T-cell (primary cell): ENCODE measurements at regions not wholly inside any gene's neighbourhood (a gene's known extent, or its start where the extent isn't known, plus 50 kb on each side); places are given as distances from the start of the nearest gene placed in this dataset.

Source experiments
- ATAC-seq, 4 experiments: fragments of 200-7000 bp in 3 of 4; fragments of 150-1000 bp in 1 of 4; cut with Tn5 transposase; replicated peaks in 1 of 4; 1 replicate in 3 of 4; 2 replicates in 1 of 4; pipeline ENCODE4 v1.10.0; 2021; ENCODE audit warnings: moderate library complexity in 3 of 4, mild to moderate bottlenecking in 2 of 4, moderate number of reproducible peaks in 1 of 4
- CTCF ChIA-PET, 2 donors: fragments of 300-600 bp; sonication (Branson Sonifier 250); formaldehyde crosslinking; loops; one replicate each; lab custom pipeline; 2022; ENCODE audit warnings: antibody characterized with exemption in 2 of 2; lab: Charles Lee
- POLR2A ChIA-PET, 2 donors: fragments of 300-600 bp; sonication (Branson Sonifier 250); formaldehyde crosslinking; loops; one replicate each; lab custom pipeline; 2022; ENCODE audit warnings: antibody characterized with exemption in 2 of 2; lab: Charles Lee
- DNase-seq, 35 experiments: peaks; one replicate each; pipeline versions ENCODE4 v3.0.0 to v3.0.0-alpha.2; 2013 to 2023
- H3K27ac ChIP-seq: one replicate; pipeline ENCODE4 v1.5.1; 2013; ENCODE audit warnings: low read length
- H3K27me3 ChIP-seq, 2 experiments: replicated peaks in 1 of 2; 1 replicate in 1 of 2; 2 replicates in 1 of 2; pipeline versions ENCODE4 v1.6.1 to v1.7.0; 2013; ENCODE audit warnings: low read length in 1 of 2, mixed read lengths in 1 of 2; ENCODE audit not compliant: control insufficient read depth in 2 of 2, insufficient read depth in 2 of 2; ENCODE audit errors: extremely low read depth in 1 of 2
- H3K36me3 ChIP-seq, 2 donors: 1 replicate in 1 of 2; 2 replicates in 1 of 2; pipeline versions ENCODE4 v1.6.1 to v1.7.0; 2013; ENCODE audit warnings: low read length in 1 of 2; ENCODE audit not compliant: control insufficient read depth in 2 of 2, insufficient read depth in 1 of 2; ENCODE audit errors: extremely low read depth in 1 of 2
- H3K4me1 ChIP-seq, 2 experiments: 1 replicate in 1 of 2; 2 replicates in 1 of 2; pipeline versions ENCODE4 v1.6.1 to v1.7.0; 2013; ENCODE audit warnings: low read length in 2 of 2, mixed read lengths in 1 of 2; ENCODE audit not compliant: insufficient read depth in 2 of 2, control insufficient read depth in 1 of 2; ENCODE audit errors: extremely low read depth in 1 of 2
- H3K4me3 ChIP-seq, 2 donors: 1 replicate in 1 of 2; 2 replicates in 1 of 2; pipeline versions ENCODE4 v1.5.1 to v1.7.0; 2013; ENCODE audit warnings: mild to moderate bottlenecking in 2 of 2, low read length in 1 of 2, moderate library complexity in 1 of 2; ENCODE audit not compliant: control insufficient read depth in 1 of 2; ENCODE audit errors: extremely low read depth in 1 of 2
- H3K9me3 ChIP-seq: 2 replicates; pipeline ENCODE4 v1.7.0; 2013
- H3K27ac Mint-ChIP-seq, 2 donors: one replicate each; pipeline ENCODE4 v1.8.0; 2020 to 2021; ENCODE audit warnings: mild to moderate bottlenecking in 2 of 2, mixed read lengths in 2 of 2
- H3K27me3 Mint-ChIP-seq, 2 donors: one replicate each; pipeline ENCODE4 v1.8.0; 2021 to 2022; ENCODE audit warnings: mixed read lengths in 2 of 2
- H3K36me3 Mint-ChIP-seq: one replicate; pipeline ENCODE4 v1.8.0; 2021; ENCODE audit warnings: mixed read lengths
- H3K4me1 Mint-ChIP-seq, 3 donors: one replicate each; pipeline ENCODE4 v1.8.0; 2020 to 2022; ENCODE audit warnings: mixed read lengths in 3 of 3, mild to moderate bottlenecking in 1 of 3
- H3K4me3 Mint-ChIP-seq, 3 donors: one replicate each; pipeline ENCODE4 v1.8.0; 2020 to 2022; ENCODE audit warnings: mild to moderate bottlenecking in 3 of 3, mixed read lengths in 3 of 3, moderate library complexity in 3 of 3
- H3K9me3 Mint-ChIP-seq, 3 donors: one replicate each; pipeline ENCODE4 v1.8.0; 2020 to 2022; ENCODE audit warnings: mixed read lengths in 3 of 3
- WGBS: methylation state at CpG from one replicate; pipeline ENCODE4 v1.1.5; 2013; ENCODE audit warnings: missing lambda C conversion rate; ENCODE audit not compliant: insufficient coverage; 5-methylcytosine and 5-hydroxymethylcytosine counted together

GRCh38 chr21:43280949-43281633 lies 112.3 kb downstream of the CRYAA start:
- Histone ChIP-seq H3K9me3 (no peaks in the 10 kb centered on the region), H3K27me3 (peaks cover 0 to 24% of the 10 kb centered on the region in 2 experiments), H3K4me1 (no peaks in the 10 kb centered on the region), H3K4me3 (no peak overlapping the region), H3K36me3 (no peaks in the 10 kb centered on the region), H3K27ac (no peak overlapping the region)
- Mint-ChIP-seq H3K27me3 (peaks cover 3 to 13% of the 10 kb centered on the region in 2 donors), H3K27ac (no peak overlapping the region), H3K36me3 (no peaks in the 10 kb centered on the region), H3K4me1 (no peaks in the 10 kb centered on the region), H3K4me3 (no peak overlapping the region), H3K9me3 (no peaks in the 10 kb centered on the region)
- ChIA-PET CTCF (no interaction called here), POLR2A (no interaction called here)
- WGBS, result 56% methylated on average over 15 of the region's 17 CpGs
- DNase-seq (peak in 4 of 35 experiments; percentile 3 to 11 (median 5)), ATAC-seq (no peak)

GRCh38 chr21:43279578-43279894 lies 110.7 kb downstream of the CRYAA start:
- Mint-ChIP-seq H3K4me1 (peaks cover 0 to 7% (median 2%) of the 10 kb centered on the region in 3 donors), H3K4me3 (no peak overlapping the region)
- POLR2A ChIA-PET, result no interaction called here

GRCh38 chr21:43278766-43279577 lies 110.2 kb downstream of the CRYAA start:
- Histone ChIP-seq H3K27ac (no peak overlapping the region), H3K36me3 (no peaks in the 10 kb centered on the region), H3K4me1 (peaks cover 0 to 6% of the 10 kb centered on the region in 2 experiments), H3K27me3 (peaks cover 0 to 44% of the 10 kb centered on the region in 2 experiments), H3K9me3 (no peaks in the 10 kb centered on the region), H3K4me3 (no peak overlapping the region)
- no peaks in the 10 kb centered on the region for H3K9me3 Mint-ChIP-seq
- no peak overlapping the region for H3K4me3 Mint-ChIP-seq
- peaks cover 3 to 23% of the 10 kb centered on the region in 2 donors for H3K27me3 Mint-ChIP-seq
- no peak overlapping the region for H3K27ac Mint-ChIP-seq
- WGBS, result 86% methylated on average over 21 of the region's 32 CpGs
- ATAC-seq, result no peak
- no peaks in the 10 kb centered on the region for H3K36me3 Mint-ChIP-seq
- ChIA-PET CTCF (no interaction called here), POLR2A (no interaction called here)
- DNase-seq, result no peak
- peaks cover 0 to 7% (median 2%) of the 10 kb centered on the region in 3 donors for H3K4me1 Mint-ChIP-seq

More at GRCh38 chr21:43279578-43279894, 110.7 kb downstream of the CRYAA start:
- no peaks in the 10 kb centered on the region for H3K36me3 ChIP-seq
- no peak for ATAC-seq
- no peaks in the 10 kb centered on the region for H3K36me3 Mint-ChIP-seq
- H3K27me3 Mint-ChIP-seq, result peaks cover 3 to 20% of the 10 kb centered on the region in 2 donors
- H3K27me3 ChIP-seq, result peaks cover 0 to 39% of the 10 kb centered on the region in 2 experiments
- peaks cover 0 to 6% of the 10 kb centered on the region in 2 experiments for H3K4me1 ChIP-seq
- CTCF ChIA-PET, result no interaction called here
- no peak overlapping the region for H3K4me3 ChIP-seq
- H3K9me3 ChIP-seq, result no peaks in the 10 kb centered on the region
- no peak overlapping the region for H3K27ac ChIP-seq
- no peak for DNase-seq
- no peak overlapping the region for H3K27ac Mint-ChIP-seq
- WGBS, result 81% methylated on average over 5 of the region's 11 CpGs
- H3K9me3 Mint-ChIP-seq, result no peaks in the 10 kb centered on the region

GRCh38 chr21:43278359-43278758 lies 109.6 kb downstream of the CRYAA start:
- H3K36me3 ChIP-seq, result no peaks in the 10 kb centered on the region
- 73% methylated on average over 4 of the region's 12 CpGs for WGBS
- no peak overlapping the region for H3K4me3 ChIP-seq
- no peaks in the 10 kb centered on the region for H3K9me3 Mint-ChIP-seq
- no peak for DNase-seq
- H3K27me3 Mint-ChIP-seq, result peaks cover 3 to 25% of the 10 kb centered on the region in 2 donors
- H3K4me1 Mint-ChIP-seq, result peaks cover 0 to 7% (median 2%) of the 10 kb centered on the region in 3 donors
- H3K27me3 ChIP-seq, result peaks cover 0 to 50% of the 10 kb centered on the region in 2 experiments
- no peaks in the 10 kb centered on the region for H3K9me3 ChIP-seq
- no peak overlapping the region for H3K4me3 Mint-ChIP-seq
- POLR2A ChIA-PET, result no interaction called here
- CTCF ChIA-PET, result no interaction called here
- H3K36me3 Mint-ChIP-seq, result no peaks in the 10 kb centered on the region
- H3K4me1 ChIP-seq, result peaks cover 0 to 6% of the 10 kb centered on the region in 2 experiments
- no peak overlapping the region for H3K27ac Mint-ChIP-seq
- no peak overlapping the region for H3K27ac ChIP-seq
- ATAC-seq, result no peak

- Mint-ChIP-seq H3K27ac (no peak overlapping the region), H3K4me3 (no peak overlapping the region), H3K9me3 (no peaks in the 10 kb centered on the region), H3K4me1 (peaks cover 0 to 7% (median 2%) of the 10 kb centered on the region in 3 donors), H3K36me3 (no peaks in the 10 kb centered on the region), H3K27me3 (peaks cover 3 to 29% of the 10 kb centered on the region in 2 donors)
- POLR2A ChIA-PET, result no interaction called here
- Histone ChIP-seq H3K4me1 (peaks cover 0 to 6% of the 10 kb centered on the region in 2 experiments), H3K36me3 (no peaks in the 10 kb centered on the region), H3K4me3 (no peak overlapping the region), H3K9me3 (no peaks in the 10 kb centered on the region), H3K27me3 (peaks cover 0 to 57% of the 10 kb centered on the region in 2 experiments), H3K27ac (no peak overlapping the region)
- DNase-seq (no peak), ATAC-seq (no peak)
- CTCF ChIA-PET, result no interaction called here
- 60% methylated on average over 24 of the region's 30 CpGs for WGBS
Observed at GRCh38 chr21:43277481-43278351, 108.9 kb downstream of the CRYAA start.

GRCh38 chr21:43276811-43277210 lies 108.0 kb downstream of the CRYAA start:
- Mint-ChIP-seq H3K4me1 (peaks cover 0 to 7% (median 2%) of the 10 kb centered on the region in 3 donors), H3K36me3 (no peaks in the 10 kb centered on the region), H3K27me3 (peaks cover 3 to 34% of the 10 kb centered on the region in 2 donors), H3K9me3 (no peaks in the 10 kb centered on the region), H3K4me3 (no peak overlapping the region), H3K27ac (no peak overlapping the region)
- Histone ChIP-seq H3K9me3 (no peaks in the 10 kb centered on the region), H3K4me1 (peaks cover 0 to 6% of the 10 kb centered on the region in 2 experiments), H3K27me3 (peaks cover 0 to 66% of the 10 kb centered on the region in 2 experiments), H3K36me3 (no peaks in the 10 kb centered on the region), H3K4me3 (no peak overlapping the region), H3K27ac (no peak overlapping the region)
- no peak for DNase-seq
- no peak for ATAC-seq
- ChIA-PET CTCF (no interaction called here), POLR2A (no interaction called here)
- 83% methylated on average over 11 of the region's 16 CpGs for WGBS
